Gastroesophageal sphincter (tissue), 4 donors: ENCODE measurements at regions not wholly inside any gene's neighbourhood (a gene's known extent, or its start where the extent isn't known, plus 50 kb on each side); places are given as distances from the start of the nearest gene placed in this dataset.

Experiments used
- ATAC-seq: fragments of 150-250 bp; one replicate; pipeline ENCODE4 v1.9.1; 2016; ENCODE audit warnings: mild to moderate bottlenecking, moderate library complexity
- H3K27ac ChIP-seq, 4 donors: fragments of 200-600 bp; sonication (generic) in 3 of 4; 1 replicate in 3 of 4; 2 replicates in 1 of 4; pipeline ENCODE4 v1.5.1; 2016 to 2019
- H3K27me3 ChIP-seq: fragments of 200-600 bp; sonication (generic); one replicate; pipeline ENCODE4 v1.5.1; 2019
- H3K36me3 ChIP-seq, 2 donors: fragments of 200-600 bp; sonication (generic); one replicate each; pipeline ENCODE4 v1.5.1; 2019; ENCODE audit warnings: control low read depth in 1 of 2
- H3K4me1 ChIP-seq, 3 donors: fragments of 200-600 bp; sonication (generic); 1 replicate in 2 of 3; 2 replicates in 1 of 3; pipeline ENCODE4 v1.5.1; 2016 to 2019; ENCODE audit warnings: control low read depth in 2 of 3
- H3K4me3 ChIP-seq, 2 donors: fragments of 200-600 bp; sonication (generic); one replicate each; pipeline ENCODE4 v1.5.1; 2019; ENCODE audit warnings: mild to moderate bottlenecking in 1 of 2, moderate library complexity in 1 of 2
- H3K9me3 ChIP-seq, 3 donors: fragments of 200-600 bp; sonication (generic); one replicate each; pipeline ENCODE4 v1.5.1; 2017 to 2019; ENCODE audit warnings: control low read depth in 2 of 3
- CTCF ChIP-seq, 4 experiments: fragments of 200-600 bp in 2 of 4; fragments of 450-650 bp in 2 of 4; sonication (generic) in 1 of 4; IDR thresholded peaks; one replicate each; pipeline ENCODE4 v1.5.1; 2017 to 2019; ENCODE audit warnings: antibody characterized with exemption in 4 of 4, mild to moderate bottlenecking in 2 of 4, moderate library complexity in 2 of 4
- EP300 ChIP-seq: sonication (generic); formaldehyde crosslinking; IDR thresholded peaks from one replicate; pipeline ENCODE4 v1.6.1; 2017; ENCODE audit warnings: antibody characterized with exemption, mild to moderate bottlenecking
- POLR2A ChIP-seq, 2 donors: fragments of 450-650 bp; IDR thresholded peaks; one replicate each; pipeline ENCODE4 v1.6.1; 2017; ENCODE audit warnings: antibody characterized with exemption in 2 of 2, mild to moderate bottlenecking in 2 of 2, moderate library complexity in 1 of 2
- POLR2AphosphoS5 ChIP-seq: sonication (generic); formaldehyde crosslinking; IDR thresholded peaks from one replicate; pipeline ENCODE4 v1.6.1; 2017; ENCODE audit warnings: antibody characterized with exemption
- WGBS, 2 donors: methylation state at CpG; one replicate each; pipeline ENCODE4 v1.1.5; 2018; ENCODE audit warnings: low coverage in 1 of 2; 5-methylcytosine and 5-hydroxymethylcytosine counted together

GRCh38 chr10:78307576-78307975 is 273.9 kb downstream of the RPS24 start:
- H3K36me3 ChIP-seq = no peaks in the 10 kb centered on the region
- 44% methylated on average over 1 of the region's 1 CpG; no CpG with 5 or more reads in 1 of the 2 donors for WGBS, 2 donors
- peaks cover 0 to 38% (median 7%) of the 10 kb centered on the region in 3 donors for H3K4me1 ChIP-seq
- TF ChIP-seq POLR2A (IDR thresholded peaks at IDR 0.05) (no peak), CTCF (IDR thresholded peaks at IDR 0.05) (no peak), POLR2AphosphoS5 (no peak), EP300 (no peak)
- H3K4me3 ChIP-seq = no peak overlapping the region
- no peak for ATAC-seq
- no peak overlapping the region for H3K27ac ChIP-seq
- no peaks in the 10 kb centered on the region for H3K9me3 ChIP-seq
- no peaks in the 10 kb centered on the region for H3K27me3 ChIP-seq

GRCh38 chr10:78309536-78310237 is 276.0 kb downstream of the RPS24 start:
- H3K4me1 ChIP-seq = peaks cover 0 to 28% (median 0%) of the 10 kb centered on the region in 3 donors
- no peak overlapping the region for H3K27ac ChIP-seq
- no peak for ATAC-seq
- no peak for TF ChIP-seq POLR2A (IDR thresholded peaks at IDR 0.05)
- TF ChIP-seq CTCF (IDR thresholded peaks at IDR 0.05) = no peak
- TF ChIP-seq POLR2AphosphoS5 = no peak
- TF ChIP-seq EP300 = no peak
- WGBS, 2 donors = 90 to 97% methylated on average over 2 to 9 of the region's 15 CpGs
- H3K27me3 ChIP-seq = no peaks in the 10 kb centered on the region
- H3K9me3 ChIP-seq = no peaks in the 10 kb centered on the region
- H3K4me3 ChIP-seq = no peak overlapping the region
- no peaks in the 10 kb centered on the region for H3K36me3 ChIP-seq

GRCh38 chr10:78310481-78311080 is 276.9 kb downstream of the RPS24 start:
- 82 to 100% methylated on average over 1 to 2 of the region's 2 CpGs for WGBS, 2 donors
- no peak for ATAC-seq
- H3K27ac ChIP-seq = no peak overlapping the region

GRCh38 chr10:78312197-78313047 is 278.8 kb downstream of the RPS24 start:
- peak; percentile 67 for ATAC-seq
- TF ChIP-seq EP300 (no peak), POLR2AphosphoS5 (peak; percentile 91), POLR2A (IDR thresholded peaks at IDR 0.05) (no peak), CTCF (IDR thresholded peaks at IDR 0.05) (no peak)
- H3K9me3 ChIP-seq = peaks cover 0 to 5% (median 0%) of the 10 kb centered on the region in 3 donors
- no peaks in the 10 kb centered on the region for H3K36me3 ChIP-seq
- no peaks in the 10 kb centered on the region for H3K27me3 ChIP-seq
- H3K4me1 ChIP-seq = peaks cover 3 to 30% (median 11%) of the 10 kb centered on the region in 3 donors
- 61% methylated on average over 9 of the region's 9 CpGs; no CpG with 5 or more reads in 1 of the 2 donors for WGBS, 2 donors
- H3K27ac ChIP-seq = peak overlapping the region in 3 of 4 donors; percentile 26 to 60 (median 59)
- no peak overlapping the region for H3K4me3 ChIP-seq

More at GRCh38 chr10:78310481-78311080, 276.9 kb downstream of the RPS24 start:
- no peaks in the 10 kb centered on the region for H3K36me3 ChIP-seq
- peaks cover 0 to 24% (median 0%) of the 10 kb centered on the region in 3 donors for H3K4me1 ChIP-seq
- no peaks in the 10 kb centered on the region for H3K27me3 ChIP-seq
- H3K4me3 ChIP-seq = no peak overlapping the region
- H3K9me3 ChIP-seq = peaks cover 0 to 5% (median 0%) of the 10 kb centered on the region in 3 donors
- TF ChIP-seq POLR2AphosphoS5 (no peak), POLR2A (IDR thresholded peaks at IDR 0.05) (no peak), CTCF (IDR thresholded peaks at IDR 0.05) (no peak), EP300 (no peak)
